ENCODE measurements at regions not wholly inside any gene's neighbourhood (a gene's known extent, or its start where the extent isn't known, plus 50 kb on each side); places are given as distances from the start of the nearest gene placed in this dataset.

DNA sequence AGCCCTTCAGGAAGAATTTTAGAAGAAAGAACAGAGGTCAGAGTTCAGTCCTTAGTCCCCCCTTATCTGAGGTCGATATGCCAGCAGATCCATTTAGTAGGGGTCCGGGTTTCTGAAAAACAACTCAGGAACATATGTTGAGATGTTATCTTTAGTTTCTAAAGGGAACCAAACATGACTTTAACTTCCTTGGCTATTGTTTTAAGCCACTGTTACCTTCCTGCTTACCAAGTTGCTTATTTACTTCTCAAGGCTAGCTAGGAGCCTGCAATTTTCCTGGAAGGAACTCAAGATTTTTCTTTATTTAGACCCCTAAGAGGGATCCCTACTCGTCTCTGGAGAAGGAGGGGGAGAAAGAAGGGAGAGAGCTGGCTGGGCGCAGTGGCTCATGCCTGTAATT is 54.3 kb downstream of the KCNC4 start:
- Histone ChIP-seq H3K4me3 (no peak overlapping the region), H2AFZ (ENCODE audit: low read depth, low read length) (no peak overlapping the region), H3K36me3 (ENCODE audit: control insufficient read depth, insufficient read depth, low read length) (no peaks in the 10 kb centered on the region), H3K9me3 (replicated peaks; ENCODE audit: control insufficient read depth, insufficient read depth, low read depth, low read length) (no peaks in the 10 kb centered on the region), H4K20me1 (replicated peaks; ENCODE audit: control insufficient read depth, insufficient read depth, low read length) (no peaks in the 10 kb centered on the region), H3K27me3 (ENCODE audit: control insufficient read depth in 2 of 2, insufficient read depth in 2 of 2, low read length in 2 of 2) (peaks cover 27 to 39% of the 10 kb centered on the region in 2 experiments; a peak in 4 of 5 replicates), H3K9me1 (ENCODE audit: control insufficient read depth, insufficient read depth, low read length) (no peaks in the 10 kb centered on the region), H3K4me1 (replicated peaks in 1 of 2; ENCODE audit: control insufficient read depth in 2 of 2, insufficient read depth in 2 of 2, low read length in 2 of 2) (no peaks in the 10 kb centered on the region; a peak in 1 of 5 replicates), H3K4me2 (ENCODE audit: insufficient read depth, low read length) (no peak overlapping the region), H3K27ac (ENCODE audit: extremely low read depth, low read depth, low read length) (no peak overlapping the region), H3K9ac (ENCODE audit: insufficient read depth in 1 of 2, low read depth in 2 of 2, low read length in 2 of 2) (no peak overlapping the region), H3K79me2 (ENCODE audit: control insufficient read depth, insufficient read depth, low read length) (no peaks in the 10 kb centered on the region)
- DNase-seq (ENCODE audit: extremely low read depth in 1 of 4, low spot score in 3 of 4): no peak
- POLR2A ChIA-PET: interaction anchor here (0.6 to 1.4 kb wide), 2 partner anchors 13 to 328 kb away, joined by 3 read pairs; no protein-coding TSS in a partner anchor
- no peak for TF ChIP-seq SRF (CRISPR knock-in tag; IDR thresholded peaks at IDR 0.05)
- no peak for TF ChIP-seq NR2C2 (CRISPR knock-in tag; IDR thresholded peaks at IDR 0.05)
- peak; percentile 21; the same call in 1 of the 2 replicates for TF ChIP-seq NR2C2 (tag; IDR thresholded peaks at IDR 0.05)
- TF ChIP-seq C11orf30 (IDR thresholded peaks at IDR 0.05; ENCODE audit: low read depth): no peak
- TF ChIP-seq SOX6 (IDR thresholded peaks at IDR 0.05): peak; percentile 16; the same call in 1 of the 2 replicates
- TF ChIP-seq, protein P1, sequence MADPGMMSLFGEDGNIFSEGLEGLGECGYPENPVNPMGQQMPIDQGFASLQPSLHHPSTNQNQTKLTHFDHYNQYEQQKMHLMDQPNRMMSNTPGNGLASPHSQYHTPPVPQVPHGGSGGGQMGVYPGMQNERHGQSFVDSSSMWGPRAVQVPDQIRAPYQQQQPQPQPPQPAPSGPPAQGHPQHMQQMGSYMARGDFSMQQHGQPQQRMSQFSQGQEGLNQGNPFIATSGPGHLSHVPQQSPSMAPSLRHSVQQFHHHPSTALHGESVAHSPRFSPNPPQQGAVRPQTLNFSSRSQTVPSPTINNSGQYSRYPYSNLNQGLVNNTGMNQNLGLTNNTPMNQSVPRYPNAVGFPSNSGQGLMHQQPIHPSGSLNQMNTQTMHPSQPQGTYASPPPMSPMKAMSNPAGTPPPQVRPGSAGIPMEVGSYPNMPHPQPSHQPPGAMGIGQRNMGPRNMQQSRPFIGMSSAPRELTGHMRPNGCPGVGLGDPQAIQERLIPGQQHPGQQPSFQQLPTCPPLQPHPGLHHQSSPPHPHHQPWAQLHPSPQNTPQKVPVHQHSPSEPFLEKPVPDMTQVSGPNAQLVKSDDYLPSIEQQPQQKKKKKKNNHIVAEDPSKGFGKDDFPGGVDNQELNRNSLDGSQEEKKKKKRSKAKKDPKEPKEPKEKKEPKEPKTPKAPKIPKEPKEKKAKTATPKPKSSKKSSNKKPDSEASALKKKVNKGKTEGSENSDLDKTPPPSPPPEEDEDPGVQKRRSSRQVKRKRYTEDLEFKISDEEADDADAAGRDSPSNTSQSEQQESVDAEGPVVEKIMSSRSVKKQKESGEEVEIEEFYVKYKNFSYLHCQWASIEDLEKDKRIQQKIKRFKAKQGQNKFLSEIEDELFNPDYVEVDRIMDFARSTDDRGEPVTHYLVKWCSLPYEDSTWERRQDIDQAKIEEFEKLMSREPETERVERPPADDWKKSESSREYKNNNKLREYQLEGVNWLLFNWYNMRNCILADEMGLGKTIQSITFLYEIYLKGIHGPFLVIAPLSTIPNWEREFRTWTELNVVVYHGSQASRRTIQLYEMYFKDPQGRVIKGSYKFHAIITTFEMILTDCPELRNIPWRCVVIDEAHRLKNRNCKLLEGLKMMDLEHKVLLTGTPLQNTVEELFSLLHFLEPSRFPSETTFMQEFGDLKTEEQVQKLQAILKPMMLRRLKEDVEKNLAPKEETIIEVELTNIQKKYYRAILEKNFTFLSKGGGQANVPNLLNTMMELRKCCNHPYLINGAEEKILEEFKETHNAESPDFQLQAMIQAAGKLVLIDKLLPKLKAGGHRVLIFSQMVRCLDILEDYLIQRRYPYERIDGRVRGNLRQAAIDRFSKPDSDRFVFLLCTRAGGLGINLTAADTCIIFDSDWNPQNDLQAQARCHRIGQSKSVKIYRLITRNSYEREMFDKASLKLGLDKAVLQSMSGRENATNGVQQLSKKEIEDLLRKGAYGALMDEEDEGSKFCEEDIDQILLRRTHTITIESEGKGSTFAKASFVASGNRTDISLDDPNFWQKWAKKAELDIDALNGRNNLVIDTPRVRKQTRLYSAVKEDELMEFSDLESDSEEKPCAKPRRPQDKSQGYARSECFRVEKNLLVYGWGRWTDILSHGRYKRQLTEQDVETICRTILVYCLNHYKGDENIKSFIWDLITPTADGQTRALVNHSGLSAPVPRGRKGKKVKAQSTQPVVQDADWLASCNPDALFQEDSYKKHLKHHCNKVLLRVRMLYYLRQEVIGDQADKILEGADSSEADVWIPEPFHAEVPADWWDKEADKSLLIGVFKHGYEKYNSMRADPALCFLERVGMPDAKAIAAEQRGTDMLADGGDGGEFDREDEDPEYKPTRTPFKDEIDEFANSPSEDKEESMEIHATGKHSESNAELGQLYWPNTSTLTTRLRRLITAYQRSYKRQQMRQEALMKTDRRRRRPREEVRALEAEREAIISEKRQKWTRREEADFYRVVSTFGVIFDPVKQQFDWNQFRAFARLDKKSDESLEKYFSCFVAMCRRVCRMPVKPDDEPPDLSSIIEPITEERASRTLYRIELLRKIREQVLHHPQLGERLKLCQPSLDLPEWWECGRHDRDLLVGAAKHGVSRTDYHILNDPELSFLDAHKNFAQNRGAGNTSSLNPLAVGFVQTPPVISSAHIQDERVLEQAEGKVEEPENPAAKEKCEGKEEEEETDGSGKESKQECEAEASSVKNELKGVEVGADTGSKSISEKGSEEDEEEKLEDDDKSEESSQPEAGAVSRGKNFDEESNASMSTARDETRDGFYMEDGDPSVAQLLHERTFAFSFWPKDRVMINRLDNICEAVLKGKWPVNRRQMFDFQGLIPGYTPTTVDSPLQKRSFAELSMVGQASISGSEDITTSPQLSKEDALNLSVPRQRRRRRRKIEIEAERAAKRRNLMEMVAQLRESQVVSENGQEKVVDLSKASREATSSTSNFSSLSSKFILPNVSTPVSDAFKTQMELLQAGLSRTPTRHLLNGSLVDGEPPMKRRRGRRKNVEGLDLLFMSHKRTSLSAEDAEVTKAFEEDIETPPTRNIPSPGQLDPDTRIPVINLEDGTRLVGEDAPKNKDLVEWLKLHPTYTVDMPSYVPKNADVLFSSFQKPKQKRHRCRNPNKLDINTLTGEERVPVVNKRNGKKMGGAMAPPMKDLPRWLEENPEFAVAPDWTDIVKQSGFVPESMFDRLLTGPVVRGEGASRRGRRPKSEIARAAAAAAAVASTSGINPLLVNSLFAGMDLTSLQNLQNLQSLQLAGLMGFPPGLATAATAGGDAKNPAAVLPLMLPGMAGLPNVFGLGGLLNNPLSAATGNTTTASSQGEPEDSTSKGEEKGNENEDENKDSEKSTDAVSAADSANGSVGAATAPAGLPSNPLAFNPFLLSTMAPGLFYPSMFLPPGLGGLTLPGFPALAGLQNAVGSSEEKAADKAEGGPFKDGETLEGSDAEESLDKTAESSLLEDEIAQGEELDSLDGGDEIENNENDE (IDR thresholded peaks at IDR 0.05; ENCODE audit: low read depth, low read length): no peak
- no peak for TF ChIP-seq ZNF197 (CRISPR knock-in tag; IDR thresholded peaks at IDR 0.05; ENCODE audit: low read depth)
- no peak for TF ChIP-seq ZNF224 (CRISPR knock-in tag; IDR thresholded peaks at IDR 0.05)
- WGBS (ENCODE audit: insufficient coverage, low coverage, missing lambda C conversion rate): 0% methylated on average over 4 of the region's 4 CpGs
- no TSS peak for BruUV-seq (replicated peaks)
- ATAC-seq: no peak
- in situ Hi-C loops (cut with MboI) (no loop called here), intact Hi-C loops (cut with micrococcal nuclease) (no loop called here)
- no peak for FAIRE-seq
- CTCF ChIA-PET (ENCODE audit: low intra/inter-chr PET ratio): no interaction called here

Data from K562 (cell line).